HG03469 (cell line): ENCODE measurements at regions not wholly inside any gene's neighbourhood (a gene's known extent, or its start where the extent isn't known, plus 50 kb on each side); places are given as distances from the start of the nearest gene placed in this dataset.
"Not testable (repeated sequence)": the region's sequence is repeated elsewhere in the genome, so short reads cannot be mapped to it uniquely, and the experiment has no call there.

Experiments used
- ATAC-seq: cut with Tn5 transposase; IDR thresholded peaks from one replicate; pipeline ENCODE4 v1.9.1; 2021; ENCODE audit warnings: mild to moderate bottlenecking, moderate library complexity, moderate number of reproducible peaks; ENCODE audit not compliant: unreplicated experiment

DNA sequence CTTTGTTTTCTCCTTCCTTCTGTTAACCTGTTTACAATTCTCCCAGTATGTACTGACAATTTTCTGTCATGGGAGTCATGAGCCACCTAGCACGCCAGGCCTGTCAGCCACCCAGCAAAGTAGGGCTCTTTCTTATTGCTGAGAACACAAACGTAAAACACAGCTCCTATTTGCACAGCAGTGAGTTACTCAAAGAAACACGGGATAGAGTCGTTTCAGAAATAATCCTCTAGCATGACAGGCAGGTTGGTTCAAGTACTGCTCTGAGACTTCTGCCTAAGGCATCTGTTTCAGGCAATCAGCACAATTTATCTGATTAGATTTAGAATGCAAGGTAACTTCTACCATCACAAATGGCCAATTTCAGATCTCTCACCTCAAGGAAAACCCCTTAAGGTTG, 88.8 kb downstream of the CD24 start:
- no peak for ATAC-seq

DNA sequence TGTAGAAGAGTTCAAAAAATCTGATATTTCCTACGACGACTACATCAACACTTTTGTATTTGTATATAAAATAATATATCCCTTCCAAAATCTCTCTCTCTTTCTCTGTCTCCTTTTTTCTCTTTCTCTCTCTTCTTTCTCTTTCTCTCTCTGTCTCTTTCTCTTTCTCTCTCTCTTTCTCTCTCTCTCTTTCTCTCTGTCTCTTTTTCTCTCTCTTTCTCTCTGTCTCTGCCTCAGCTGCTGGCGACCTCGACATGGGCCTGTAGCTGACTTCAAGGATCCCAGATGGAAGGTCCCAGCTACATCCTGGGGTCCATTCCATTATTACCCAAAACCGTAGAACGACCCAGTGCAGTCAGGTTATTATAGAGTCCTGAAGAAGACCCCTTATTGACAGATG, 90.0 kb downstream of the CD24 start:
- no peak for ATAC-seq

DNA sequence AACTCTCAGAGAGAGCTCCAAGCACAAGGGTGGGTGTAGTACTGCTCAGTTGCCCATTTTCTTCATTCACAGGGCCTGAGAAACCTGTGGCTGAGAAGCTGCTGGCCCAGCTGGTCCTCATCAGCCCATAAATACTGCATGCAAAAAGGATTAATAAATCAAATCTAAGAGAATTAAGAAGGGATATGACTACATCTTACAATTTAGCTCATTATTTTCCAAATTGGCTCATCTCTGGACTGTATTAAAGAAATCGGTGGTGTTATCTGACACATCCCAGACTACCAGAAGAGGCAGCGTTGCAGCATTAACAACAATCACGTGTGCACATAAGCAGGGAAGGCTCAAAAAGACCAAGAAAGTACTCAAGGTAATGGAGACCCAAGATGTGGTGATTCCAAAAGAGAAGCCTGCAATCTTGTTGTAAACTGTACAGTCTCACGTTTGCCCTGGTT, 90.7 kb downstream of the CD24 start:
- ATAC-seq = no peak

DNA sequence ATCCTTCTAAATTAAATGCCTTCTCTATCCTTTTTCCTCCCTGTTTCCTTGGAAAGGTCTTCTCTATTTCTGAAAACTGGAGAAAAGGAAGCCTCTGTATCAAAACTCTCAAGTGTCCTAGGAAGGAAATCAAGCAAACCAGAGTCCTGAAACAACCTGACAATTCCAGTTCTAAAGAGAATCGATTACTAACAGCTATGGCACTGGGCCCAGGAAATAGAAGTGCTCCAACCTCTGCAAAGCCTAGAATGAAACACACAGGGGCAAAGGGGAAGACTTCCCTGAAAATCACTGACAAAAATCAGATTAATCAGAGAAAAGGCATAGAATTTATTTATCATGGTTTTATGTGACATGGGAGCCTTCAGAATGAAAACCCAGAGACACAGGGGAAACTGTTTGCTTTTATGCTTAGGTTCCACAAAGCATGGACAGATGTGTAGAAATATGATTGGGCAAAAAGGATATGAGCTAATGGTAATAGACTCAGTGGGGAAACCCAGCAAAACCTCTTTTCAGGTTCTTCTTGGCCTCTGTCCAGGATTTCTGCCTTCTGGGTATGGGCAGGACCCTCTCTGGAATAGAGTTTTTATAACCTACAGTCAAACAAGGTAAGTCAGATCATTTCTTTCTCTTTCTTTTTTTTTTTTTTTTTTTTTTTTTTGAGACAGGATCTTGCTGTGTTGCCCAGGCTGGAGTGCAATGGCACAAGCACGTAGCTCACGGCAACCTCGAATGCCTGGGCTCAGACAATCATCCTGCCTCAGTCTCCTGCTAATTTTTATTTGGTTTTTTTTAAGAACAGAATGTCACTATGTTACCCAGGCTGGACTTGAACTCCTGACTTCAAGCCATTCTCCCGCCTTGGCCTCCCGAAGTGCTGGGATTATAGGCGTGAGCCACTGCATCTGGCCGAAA, 91.7 kb downstream of the CD24 start:
- ATAC-seq = no peak

DNA sequence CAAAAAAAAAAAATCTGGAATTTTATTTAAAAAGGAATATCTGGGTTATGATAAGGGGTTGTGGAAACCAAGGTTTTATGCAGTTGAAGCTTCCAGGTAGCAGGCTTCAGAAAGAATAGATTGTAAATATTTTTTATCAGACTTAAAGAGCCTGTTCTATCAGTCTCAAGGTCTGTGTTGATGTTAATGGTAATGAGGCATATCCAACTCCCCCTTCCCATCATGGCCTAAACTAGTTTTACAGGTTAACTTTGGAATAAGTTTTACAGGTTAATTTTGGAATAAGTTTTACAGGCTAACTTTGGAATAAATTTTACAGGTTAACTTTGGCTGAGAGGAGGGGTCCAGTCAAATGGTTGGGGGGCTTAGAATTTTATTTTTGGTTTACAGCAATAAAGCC, 92.4 kb downstream of the CD24 start:
- ATAC-seq = no peak

DNA sequence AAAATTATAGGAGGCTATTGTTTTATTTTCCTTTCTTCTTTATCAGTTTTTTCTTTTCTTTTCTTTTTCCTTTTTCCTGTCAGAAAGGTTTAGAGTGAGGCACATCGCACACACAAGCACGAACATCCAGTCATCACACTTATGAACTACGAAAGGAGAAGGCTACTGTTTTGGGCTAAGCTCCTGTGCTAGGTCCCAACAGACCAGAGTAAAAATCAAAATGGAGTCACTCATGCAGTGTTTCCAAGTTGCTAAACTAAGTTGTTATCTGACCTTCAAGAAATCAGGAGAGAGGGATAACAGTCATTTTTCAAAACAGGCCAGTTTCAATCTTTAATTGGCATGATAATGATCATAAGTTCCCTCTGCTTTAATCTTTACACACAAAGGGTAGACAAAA, 93.6 kb downstream of the CD24 start:
- ATAC-seq = no peak

DNA sequence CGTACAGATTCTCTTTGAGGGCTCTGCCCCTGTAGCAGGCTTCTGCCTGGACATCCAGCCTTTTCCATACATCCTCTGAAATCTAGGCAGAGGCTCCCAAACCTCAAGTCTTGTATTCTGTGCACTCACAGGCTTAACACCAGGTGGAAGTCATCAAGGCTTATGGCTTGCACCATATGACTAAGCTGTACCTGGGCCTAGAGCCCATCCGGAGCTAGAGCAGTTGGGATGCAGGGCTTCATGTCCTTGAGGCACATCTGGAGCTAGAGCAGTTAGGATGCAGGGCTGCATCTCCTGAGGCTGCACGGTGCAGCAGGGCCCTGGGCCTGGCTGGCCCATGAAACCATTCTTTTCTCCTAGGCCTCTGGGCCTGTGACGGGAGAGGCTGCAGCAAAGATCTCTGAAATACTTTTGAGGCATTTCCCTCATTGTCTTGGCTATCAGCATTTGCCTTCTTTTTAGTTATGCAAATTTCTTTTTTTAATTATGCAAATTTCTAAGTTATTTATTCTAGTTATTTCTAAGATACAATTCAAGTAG, 98.7 kb downstream of the CD24 start:
- ATAC-seq = no peak

DNA sequence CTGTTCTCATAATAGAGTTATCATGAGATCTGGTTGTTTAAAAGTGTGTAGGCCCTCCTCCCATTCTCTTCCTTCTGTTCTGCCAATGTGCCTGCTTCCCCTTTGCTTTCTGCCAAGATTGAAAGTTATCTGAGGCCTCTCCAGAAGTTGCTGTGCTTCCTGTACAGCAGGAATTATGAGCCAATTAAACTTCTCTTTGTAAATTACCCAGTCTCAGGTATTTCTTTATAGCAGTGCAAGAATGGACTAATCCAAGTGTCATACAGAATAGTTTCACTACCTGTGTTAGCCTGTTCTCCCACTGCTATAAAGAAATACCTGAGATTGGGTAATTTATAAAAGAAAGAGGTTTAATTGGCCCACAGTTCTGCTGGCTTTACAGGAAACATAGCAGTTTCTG, 100.0 kb downstream of the CD24 start:
- no peak for ATAC-seq

DNA sequence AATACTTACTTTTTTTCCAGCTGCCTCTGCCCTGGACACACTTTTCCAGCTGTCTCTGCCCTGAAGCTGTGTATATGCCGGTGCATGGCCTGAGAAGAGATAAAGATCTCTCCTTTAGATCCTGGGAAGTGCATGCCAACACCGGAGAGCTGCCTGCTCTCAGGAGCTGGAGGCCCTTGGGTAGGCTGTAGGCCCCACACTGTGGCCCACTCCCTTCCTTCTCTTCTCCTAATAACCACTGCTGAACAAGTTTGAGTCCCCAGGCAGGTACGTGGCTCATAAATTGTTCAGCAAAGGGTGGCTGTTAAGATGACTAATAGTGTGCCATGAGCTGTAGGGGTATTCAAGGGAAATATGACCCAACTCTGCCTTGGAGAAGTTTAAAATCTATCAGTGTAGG, 102.5 kb downstream of the CD24 start:
- ATAC-seq = no peak

DNA sequence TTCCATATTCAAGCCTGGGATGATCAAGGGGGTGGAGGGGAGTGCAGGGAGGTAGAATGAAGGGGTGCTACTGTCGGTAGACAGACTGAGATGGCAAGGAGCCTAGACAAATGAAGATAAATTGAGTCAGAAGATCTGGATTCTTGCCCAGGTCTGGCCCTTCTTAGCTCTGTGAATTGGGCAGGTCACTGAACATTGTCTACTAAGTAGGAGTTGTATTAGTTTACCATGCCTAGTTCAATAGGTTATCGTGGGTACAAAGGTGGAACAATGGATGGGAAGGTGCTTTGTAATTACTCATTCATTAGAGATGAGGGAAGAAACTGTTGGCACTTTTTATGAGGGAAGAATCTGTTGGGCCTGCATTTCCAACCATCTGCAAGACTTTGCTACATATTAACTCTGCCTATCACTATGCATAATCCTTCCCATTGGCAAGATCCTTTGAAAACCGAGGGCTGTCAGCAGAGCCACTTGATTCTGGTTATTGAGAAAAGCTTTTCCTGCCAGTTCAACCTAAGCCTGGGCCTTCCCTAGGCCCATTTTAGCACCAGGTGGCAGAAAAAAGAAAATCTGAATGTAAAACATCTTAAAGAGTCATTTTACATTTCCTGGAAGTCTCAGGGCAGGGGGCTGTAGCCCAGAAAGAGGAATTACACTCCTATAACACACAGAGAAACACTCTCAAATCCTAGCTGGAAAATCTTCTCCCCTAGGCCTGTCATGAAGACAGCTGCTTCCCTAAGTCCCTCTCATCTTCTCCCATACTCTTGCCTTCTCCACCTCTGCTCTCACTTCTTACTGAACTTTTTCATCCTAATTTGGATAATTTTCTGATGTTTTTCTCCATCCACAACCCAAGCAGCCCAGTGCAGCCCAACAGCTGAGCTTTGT, 103.5 kb downstream of the CD24 start:
- no peak for ATAC-seq

DNA sequence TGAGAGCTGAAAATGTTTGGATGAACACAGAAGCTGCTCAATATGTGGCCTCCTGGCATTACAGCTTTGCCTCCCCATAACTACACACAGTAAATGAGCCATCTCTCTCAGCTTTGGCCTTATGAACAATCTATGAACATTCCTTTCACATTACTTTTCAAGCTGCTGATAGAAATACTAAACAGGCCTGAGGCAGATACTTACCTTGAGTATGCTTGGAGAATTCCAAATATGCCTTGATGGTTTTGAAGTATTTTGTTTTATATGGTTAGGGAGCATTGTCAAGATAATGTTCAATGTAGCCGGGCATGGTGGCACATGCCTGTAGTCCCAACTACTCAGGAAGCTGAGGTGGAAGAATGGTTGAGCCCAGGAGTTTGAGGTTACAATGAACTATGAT, 104.5 kb downstream of the CD24 start:
- ATAC-seq = no peak

DNA sequence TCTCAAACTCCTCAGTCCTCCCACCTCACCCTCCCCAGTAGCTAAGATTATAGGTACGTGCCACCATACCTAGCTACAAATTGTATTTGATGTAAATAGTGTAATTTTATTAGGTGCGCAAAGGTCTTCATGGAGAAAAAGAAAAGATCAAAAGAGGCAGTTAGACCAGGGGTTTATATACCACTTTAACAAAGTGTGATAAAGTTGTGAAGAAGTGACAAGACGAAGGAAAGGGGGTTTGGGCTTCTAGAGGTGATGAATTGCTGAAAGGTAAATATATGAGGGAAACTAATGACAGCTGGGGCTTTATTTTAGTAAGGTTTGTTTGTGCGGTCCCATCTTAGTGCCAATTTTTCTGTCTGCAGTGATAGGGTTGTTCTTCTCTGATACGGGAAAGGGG, 105.3 kb downstream of the CD24 start:
- ATAC-seq = no peak

DNA sequence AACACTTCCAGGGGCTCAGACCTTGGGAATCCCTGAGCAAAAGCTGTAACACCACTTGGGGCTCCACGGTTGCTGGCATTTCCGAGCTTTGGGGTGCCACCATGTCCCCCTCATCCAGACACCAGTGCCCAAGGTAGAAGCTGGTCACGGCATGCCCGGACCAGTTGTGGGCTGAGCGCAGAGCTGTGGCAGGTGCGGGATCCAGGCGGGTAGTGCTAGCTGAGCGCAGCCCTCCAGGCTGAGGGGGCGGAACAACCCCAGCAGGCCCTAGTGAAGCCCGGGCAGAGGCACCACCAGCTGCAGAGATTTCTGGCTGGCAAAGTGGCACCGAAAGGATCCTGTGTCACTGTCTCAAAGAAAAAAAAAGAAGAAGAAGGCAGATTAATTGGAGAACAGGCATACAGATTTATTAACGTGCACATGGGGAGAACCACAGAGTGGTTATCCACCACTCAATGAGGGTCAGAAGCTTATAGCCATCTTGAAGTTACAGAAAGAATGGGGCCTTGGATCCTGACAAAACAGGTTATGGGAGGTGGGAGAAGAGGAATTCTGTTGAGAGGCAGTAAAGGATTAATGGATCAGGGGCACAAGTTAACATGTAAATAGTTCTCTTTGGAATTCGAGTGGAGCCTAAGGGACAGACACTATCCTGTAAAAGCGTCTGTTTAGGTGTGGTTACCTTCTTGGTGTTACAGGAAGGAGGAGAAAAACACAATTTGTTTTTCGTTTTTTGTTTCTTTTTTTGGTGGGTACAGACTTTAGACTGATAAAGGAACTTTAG, 107.5 kb downstream of the CD24 start:
- no peak for ATAC-seq

DNA sequence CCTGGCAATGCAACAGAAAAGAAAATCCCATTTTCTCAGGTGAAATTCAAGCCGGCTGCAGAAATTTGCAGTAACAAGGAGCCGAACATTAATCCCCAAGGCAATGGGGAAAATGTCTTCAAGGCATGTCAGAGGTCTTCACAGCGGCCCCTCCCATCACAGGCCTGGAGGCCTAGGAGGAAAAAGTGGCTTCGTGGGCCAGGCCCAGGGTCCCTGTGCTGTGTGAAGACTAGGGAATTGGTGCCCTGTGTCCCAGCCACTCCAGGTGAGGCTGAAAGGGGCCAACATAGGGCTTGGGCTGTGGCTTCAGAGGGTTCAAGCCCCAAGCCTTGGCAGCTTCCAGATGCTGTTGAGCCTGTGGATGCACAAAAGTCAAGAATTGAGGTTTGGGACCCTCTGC, 111.7 kb downstream of the CD24 start:
- ATAC-seq = no peak

DNA sequence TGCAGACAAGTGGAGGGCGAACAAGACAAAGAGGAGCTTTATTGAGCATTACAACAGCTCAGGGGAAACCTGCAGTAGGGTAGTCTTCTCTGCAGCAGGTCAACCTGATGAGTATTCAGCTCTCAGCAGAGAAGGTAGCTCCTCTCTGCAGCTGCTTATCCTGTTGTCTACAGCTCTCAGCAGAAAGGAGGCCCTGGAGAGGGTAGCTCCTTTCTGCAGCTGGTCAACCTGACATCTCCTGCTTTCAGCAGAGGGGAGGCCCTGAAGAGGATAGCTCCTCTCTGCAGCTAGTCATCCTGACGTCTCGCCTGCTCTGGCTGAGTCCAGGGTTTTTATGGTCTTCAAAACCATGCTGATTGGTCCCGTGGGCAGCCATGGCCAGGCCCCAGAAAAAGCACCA, 113.6 kb downstream of the CD24 start:
- ATAC-seq = no peak

DNA sequence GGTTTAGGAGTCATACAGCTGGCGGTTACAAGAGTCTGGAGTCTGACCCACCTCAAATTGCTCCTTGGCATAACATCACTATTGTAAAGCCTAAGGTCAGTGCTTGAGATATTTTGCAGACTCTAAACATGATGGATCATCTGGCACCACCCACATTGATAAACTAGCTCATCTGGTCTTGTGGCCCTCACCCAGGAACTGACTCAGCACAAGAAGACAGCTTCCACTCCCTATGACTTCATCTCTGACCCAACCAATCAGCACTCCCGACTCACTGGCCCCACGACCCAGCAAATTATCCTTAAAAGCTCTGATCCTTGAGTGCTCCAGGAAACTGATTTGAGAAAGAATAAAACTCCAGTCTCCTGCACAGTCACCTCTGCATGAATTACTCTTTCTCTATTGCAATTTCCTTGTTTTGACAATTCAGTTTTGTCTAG, 115.9 kb downstream of the CD24 start:
- no peak for ATAC-seq

DNA sequence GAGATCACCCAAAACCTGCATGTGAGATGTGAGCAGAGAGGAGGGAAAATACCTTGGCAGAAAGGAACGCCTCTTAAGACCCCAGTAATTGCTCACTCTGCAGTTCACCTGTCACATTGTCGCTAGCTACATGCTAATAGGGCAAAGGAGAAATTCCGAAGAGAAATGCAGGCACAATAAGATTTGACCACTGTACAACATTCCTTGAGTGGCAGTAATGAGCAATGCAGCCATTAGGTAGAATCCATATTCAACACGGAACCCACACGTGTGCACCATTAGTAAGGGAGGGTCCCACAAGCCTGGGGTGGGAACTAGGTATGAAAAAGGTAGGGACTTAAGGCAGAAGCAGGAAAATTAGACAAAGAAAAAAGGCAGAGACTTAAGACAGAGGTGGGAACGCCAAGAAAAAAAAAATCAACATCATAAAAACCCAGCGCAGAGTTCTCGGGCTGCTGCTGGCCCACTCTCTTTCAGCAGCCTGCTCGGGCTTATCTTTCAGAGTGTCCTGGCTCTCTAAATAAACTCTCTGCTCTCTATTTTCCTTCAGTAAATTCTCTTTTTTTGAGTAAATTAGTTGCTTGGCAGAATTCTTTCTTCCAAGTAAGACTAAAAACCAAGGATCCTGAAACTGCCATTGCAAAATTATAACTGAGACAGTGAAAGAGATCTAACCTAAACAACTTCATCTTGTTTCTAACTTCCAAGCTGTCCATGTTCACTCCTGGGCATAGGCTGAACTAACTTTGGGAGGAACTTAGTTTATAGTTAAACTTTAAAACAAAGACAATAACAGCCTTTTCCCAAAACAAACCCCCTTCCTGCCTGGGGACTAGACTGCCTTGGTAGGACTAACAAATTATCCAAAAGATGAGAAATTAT, 116.5 kb downstream of the CD24 start:
- no peak for ATAC-seq

DNA sequence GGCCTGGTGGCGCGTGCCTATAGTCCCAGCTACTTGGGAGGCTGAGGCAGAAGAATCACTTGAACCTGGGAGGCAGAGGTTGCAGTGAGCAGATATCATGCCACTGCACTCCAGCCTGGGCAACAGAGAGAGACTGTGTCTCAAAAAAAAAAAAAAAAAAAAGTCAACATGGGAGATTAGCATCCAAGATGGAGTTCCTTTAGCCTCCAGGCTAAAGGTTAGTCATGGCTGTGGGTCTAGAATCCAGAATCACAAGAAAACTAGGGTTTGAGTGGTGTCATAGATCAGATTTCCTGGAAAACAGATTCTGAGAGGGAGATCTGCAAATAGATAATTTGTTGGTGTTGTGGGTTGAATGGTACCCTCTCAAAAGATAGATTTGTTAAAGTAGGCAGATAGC, 117.2 kb downstream of the CD24 start:
- ATAC-seq = not testable (repeated sequence)

DNA sequence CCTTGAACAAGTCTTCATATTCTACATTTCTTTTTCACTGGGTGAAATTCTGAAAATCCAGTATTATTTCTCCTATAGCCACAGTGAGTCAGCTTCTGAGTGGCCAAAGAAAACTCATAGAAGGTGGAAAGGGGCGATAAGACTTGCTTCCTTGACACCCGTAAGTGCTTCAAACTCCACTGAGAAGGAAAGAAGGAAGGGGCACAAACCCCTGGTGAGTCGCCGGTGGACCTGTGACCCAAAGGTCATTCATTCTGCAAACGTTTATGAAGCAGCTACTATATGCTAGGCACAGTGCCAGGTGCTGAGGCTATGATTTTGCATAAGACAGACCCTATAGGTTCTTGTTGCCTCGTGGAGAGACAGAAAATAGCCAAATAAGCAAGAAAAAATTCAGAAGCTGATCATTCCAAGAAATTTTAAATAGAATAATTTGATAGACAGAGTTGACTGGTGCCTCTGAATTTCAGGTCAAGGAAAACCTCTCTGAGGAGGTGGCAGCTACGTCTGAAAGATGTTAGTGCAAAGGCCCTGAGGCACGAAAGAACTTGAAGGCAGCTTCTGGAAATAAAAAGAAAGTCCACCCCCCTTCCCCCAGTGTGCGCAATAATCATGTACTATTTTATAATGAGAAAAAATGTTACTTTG, 118.2 kb downstream of the CD24 start:
- no peak for ATAC-seq
